NT2/D1 (cell line): ENCODE measurements at regions not wholly inside any gene's neighbourhood (a gene's known extent, or its start where the extent isn't known, plus 50 kb on each side); places are given as distances from the start of the nearest gene placed in this dataset.

Experiments
- SUZ12 ChIP-seq: IDR thresholded peaks from 2 replicates; pipeline ENCODE4 v1.6.1; 2011; ENCODE audit not compliant: insufficient read length, insufficient read depth; ENCODE audit errors: extremely low read depth
- YY1 ChIP-seq: IDR thresholded peaks from 2 replicates; pipeline ENCODE4 v1.6.1; 2011; ENCODE audit not compliant: insufficient read length, insufficient read depth
- ZNF274 ChIP-seq: IDR thresholded peaks from 2 replicates; pipeline ENCODE4 v1.6.1; 2011; ENCODE audit warnings: mild to moderate bottlenecking, low read depth, low read length

GRCh38 chr3:116961106-116961505 lies 251.5 kb downstream of the TUSC7 start:
- no peak for TF ChIP-seq YY1
- no peak for TF ChIP-seq ZNF274
- TF ChIP-seq SUZ12: no peak
